T-cell (primary cell): ENCODE measurements at regions not wholly inside any gene's neighbourhood (a gene's known extent, or its start where the extent isn't known, plus 50 kb on each side); places are given as distances from the start of the nearest gene placed in this dataset.

ENCODE experiments used
- ATAC-seq, 4 experiments: fragments of 200-7000 bp in 3 of 4; fragments of 150-1000 bp in 1 of 4; cut with Tn5 transposase; replicated peaks in 1 of 4; 1 replicate in 3 of 4; 2 replicates in 1 of 4; pipeline ENCODE4 v1.10.0; 2021; ENCODE audit warnings: moderate library complexity in 3 of 4, mild to moderate bottlenecking in 2 of 4, moderate number of reproducible peaks in 1 of 4
- CTCF ChIA-PET, 2 donors: fragments of 300-600 bp; sonication (Branson Sonifier 250); formaldehyde crosslinking; loops; one replicate each; lab custom pipeline; 2022; ENCODE audit warnings: antibody characterized with exemption in 2 of 2; lab: Charles Lee
- POLR2A ChIA-PET, 2 donors: fragments of 300-600 bp; sonication (Branson Sonifier 250); formaldehyde crosslinking; loops; one replicate each; lab custom pipeline; 2022; ENCODE audit warnings: antibody characterized with exemption in 2 of 2; lab: Charles Lee
- DNase-seq, 35 experiments: peaks; one replicate each; pipeline versions ENCODE4 v3.0.0 to v3.0.0-alpha.2; 2013 to 2023
- H3K27ac ChIP-seq: one replicate; pipeline ENCODE4 v1.5.1; 2013; ENCODE audit warnings: low read length
- H3K27me3 ChIP-seq, 2 experiments: replicated peaks in 1 of 2; 1 replicate in 1 of 2; 2 replicates in 1 of 2; pipeline versions ENCODE4 v1.6.1 to v1.7.0; 2013; ENCODE audit warnings: low read length in 1 of 2, mixed read lengths in 1 of 2; ENCODE audit not compliant: control insufficient read depth in 2 of 2, insufficient read depth in 2 of 2; ENCODE audit errors: extremely low read depth in 1 of 2
- H3K36me3 ChIP-seq, 2 donors: 1 replicate in 1 of 2; 2 replicates in 1 of 2; pipeline versions ENCODE4 v1.6.1 to v1.7.0; 2013; ENCODE audit warnings: low read length in 1 of 2; ENCODE audit not compliant: control insufficient read depth in 2 of 2, insufficient read depth in 1 of 2; ENCODE audit errors: extremely low read depth in 1 of 2
- H3K4me1 ChIP-seq, 2 experiments: 1 replicate in 1 of 2; 2 replicates in 1 of 2; pipeline versions ENCODE4 v1.6.1 to v1.7.0; 2013; ENCODE audit warnings: low read length in 2 of 2, mixed read lengths in 1 of 2; ENCODE audit not compliant: insufficient read depth in 2 of 2, control insufficient read depth in 1 of 2; ENCODE audit errors: extremely low read depth in 1 of 2
- H3K4me3 ChIP-seq, 2 donors: 1 replicate in 1 of 2; 2 replicates in 1 of 2; pipeline versions ENCODE4 v1.5.1 to v1.7.0; 2013; ENCODE audit warnings: mild to moderate bottlenecking in 2 of 2, low read length in 1 of 2, moderate library complexity in 1 of 2; ENCODE audit not compliant: control insufficient read depth in 1 of 2; ENCODE audit errors: extremely low read depth in 1 of 2
- H3K9me3 ChIP-seq: 2 replicates; pipeline ENCODE4 v1.7.0; 2013
- H3K27ac Mint-ChIP-seq, 2 donors: one replicate each; pipeline ENCODE4 v1.8.0; 2020 to 2021; ENCODE audit warnings: mild to moderate bottlenecking in 2 of 2, mixed read lengths in 2 of 2
- H3K27me3 Mint-ChIP-seq, 2 donors: one replicate each; pipeline ENCODE4 v1.8.0; 2021 to 2022; ENCODE audit warnings: mixed read lengths in 2 of 2
- H3K36me3 Mint-ChIP-seq: one replicate; pipeline ENCODE4 v1.8.0; 2021; ENCODE audit warnings: mixed read lengths
- H3K4me1 Mint-ChIP-seq, 3 donors: one replicate each; pipeline ENCODE4 v1.8.0; 2020 to 2022; ENCODE audit warnings: mixed read lengths in 3 of 3, mild to moderate bottlenecking in 1 of 3
- H3K4me3 Mint-ChIP-seq, 3 donors: one replicate each; pipeline ENCODE4 v1.8.0; 2020 to 2022; ENCODE audit warnings: mild to moderate bottlenecking in 3 of 3, mixed read lengths in 3 of 3, moderate library complexity in 3 of 3
- H3K9me3 Mint-ChIP-seq, 3 donors: one replicate each; pipeline ENCODE4 v1.8.0; 2020 to 2022; ENCODE audit warnings: mixed read lengths in 3 of 3
- WGBS: methylation state at CpG from one replicate; pipeline ENCODE4 v1.1.5; 2013; ENCODE audit warnings: missing lambda C conversion rate; ENCODE audit not compliant: insufficient coverage; 5-methylcytosine and 5-hydroxymethylcytosine counted together

DNA sequence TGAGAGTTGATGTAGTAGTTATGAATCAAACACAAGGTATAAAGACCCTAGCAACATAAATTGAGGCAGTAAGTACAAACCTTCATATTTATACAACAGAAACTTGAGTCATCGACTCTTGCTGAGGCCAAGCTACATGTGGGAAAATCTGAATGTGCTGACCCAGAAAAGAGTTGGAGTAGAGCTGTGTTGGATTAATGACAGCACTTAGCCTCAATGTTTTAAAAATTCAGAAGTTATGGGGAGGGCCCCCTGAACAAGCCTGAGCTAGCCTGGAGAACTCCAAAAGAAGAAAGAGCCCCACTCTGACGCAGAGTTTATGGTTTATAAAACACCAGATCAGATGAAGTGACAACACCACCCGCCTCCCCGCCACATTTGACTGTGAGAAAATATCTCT lies 100.0 kb downstream of the DUSP6 start:
- Histone ChIP-seq H3K4me1 (peaks cover 0 to 6% of the 10 kb centered on the region in 2 experiments), H3K4me3 (no peak overlapping the region), H3K27me3 (no peaks in the 10 kb centered on the region), H3K27ac (no peak overlapping the region), H3K9me3 (no peaks in the 10 kb centered on the region), H3K36me3 (no peaks in the 10 kb centered on the region)
- Mint-ChIP-seq H3K27me3 (no peaks in the 10 kb centered on the region), H3K9me3 (no peaks in the 10 kb centered on the region), H3K4me3 (no peak overlapping the region), H3K27ac (no peak overlapping the region), H3K36me3 (no peaks in the 10 kb centered on the region), H3K4me1 (peaks cover 17 to 20% (median 17%) of the 10 kb centered on the region in 3 donors)
- CTCF ChIA-PET: no interaction called here
- ATAC-seq (no peak), DNase-seq (no peak)
- POLR2A ChIA-PET: no interaction called here
- WGBS: 100% methylated on average over 2 of the region's 4 CpGs

DNA sequence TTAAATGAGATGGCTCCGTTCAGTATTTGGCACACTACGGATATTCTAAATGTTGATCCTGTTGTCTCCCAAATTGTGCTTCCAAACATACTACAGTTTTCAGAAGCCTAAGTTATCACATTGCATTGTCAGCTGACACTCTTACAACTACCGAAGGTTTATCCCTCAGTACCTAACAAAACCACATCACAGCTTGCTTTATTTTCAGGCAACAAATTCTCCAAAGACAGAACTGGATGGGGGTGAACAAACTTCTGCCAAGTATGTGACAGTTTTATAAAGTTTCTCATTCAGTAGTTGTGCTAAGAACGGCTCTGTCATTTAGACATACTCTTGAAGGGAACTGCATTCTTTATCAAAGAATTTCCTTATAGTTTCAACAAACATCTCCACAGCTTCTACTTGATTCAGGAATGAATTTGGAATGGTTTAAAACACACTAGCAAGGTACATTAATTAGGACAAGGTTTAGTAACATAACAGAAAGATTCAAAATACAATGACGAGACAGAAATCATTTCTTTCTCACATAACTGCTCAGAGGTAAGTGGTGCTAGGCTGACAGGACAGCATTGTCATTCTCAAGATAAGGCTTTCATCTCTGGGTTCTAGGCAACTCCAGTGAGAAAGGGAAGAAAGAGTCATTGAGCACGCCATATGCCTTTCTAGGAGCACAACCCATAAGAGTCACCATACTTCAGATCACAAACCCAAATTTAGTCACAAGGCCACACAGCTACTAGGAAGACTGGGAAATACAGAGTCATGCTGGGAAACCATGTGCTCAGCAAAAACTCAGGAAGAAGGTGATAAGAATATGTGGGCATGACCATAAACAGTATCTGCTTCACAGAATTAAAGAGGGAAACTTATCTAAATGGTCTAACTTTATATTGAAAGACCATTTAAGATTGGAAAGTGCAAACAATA lies 100.7 kb downstream of the DUSP6 start:
- POLR2A ChIA-PET: no interaction called here
- H3K4me3 Mint-ChIP-seq: no peak overlapping the region
- peaks cover 17 to 20% (median 17%) of the 10 kb centered on the region in 3 donors for H3K4me1 Mint-ChIP-seq
- no peaks in the 10 kb centered on the region for H3K27me3 ChIP-seq
- no CpG with 5 or more reads among the region's 6 CpGs for WGBS
- H3K27ac ChIP-seq: no peak overlapping the region
- H3K27me3 Mint-ChIP-seq: no peaks in the 10 kb centered on the region
- no peak for DNase-seq
- H3K4me1 ChIP-seq: peaks cover 0 to 6% of the 10 kb centered on the region in 2 experiments
- peak in 1 of 4 experiments; percentile 44 for ATAC-seq
- no peaks in the 10 kb centered on the region for H3K9me3 Mint-ChIP-seq
- no peaks in the 10 kb centered on the region for H3K36me3 Mint-ChIP-seq
- no peak overlapping the region for H3K27ac Mint-ChIP-seq
- no peak overlapping the region for H3K4me3 ChIP-seq
- CTCF ChIA-PET: no interaction called here
- H3K9me3 ChIP-seq: no peaks in the 10 kb centered on the region
- no peaks in the 10 kb centered on the region for H3K36me3 ChIP-seq

GRCh38 chr12:89250636-89251035 lies 101.7 kb downstream of the DUSP6 start:
- no peak overlapping the region for H3K27ac ChIP-seq
- H3K4me1 ChIP-seq: peaks cover 3 to 10% of the 10 kb centered on the region in 2 experiments
- H3K9me3 Mint-ChIP-seq: no peaks in the 10 kb centered on the region
- H3K27me3 ChIP-seq: no peaks in the 10 kb centered on the region
- H3K27ac Mint-ChIP-seq: no peak overlapping the region
- DNase-seq (no peak), ATAC-seq (no peak)
- H3K4me3 ChIP-seq: no peak overlapping the region
- H3K27me3 Mint-ChIP-seq: no peaks in the 10 kb centered on the region
- ChIA-PET CTCF (no interaction called here), POLR2A (no interaction called here)
- peaks cover 22 to 25% (median 24%) of the 10 kb centered on the region in 3 donors for H3K4me1 Mint-ChIP-seq
- no peaks in the 10 kb centered on the region for H3K9me3 ChIP-seq
- H3K36me3 Mint-ChIP-seq: no peaks in the 10 kb centered on the region
- no peak overlapping the region for H3K4me3 Mint-ChIP-seq
- H3K36me3 ChIP-seq: no peaks in the 10 kb centered on the region

DNA sequence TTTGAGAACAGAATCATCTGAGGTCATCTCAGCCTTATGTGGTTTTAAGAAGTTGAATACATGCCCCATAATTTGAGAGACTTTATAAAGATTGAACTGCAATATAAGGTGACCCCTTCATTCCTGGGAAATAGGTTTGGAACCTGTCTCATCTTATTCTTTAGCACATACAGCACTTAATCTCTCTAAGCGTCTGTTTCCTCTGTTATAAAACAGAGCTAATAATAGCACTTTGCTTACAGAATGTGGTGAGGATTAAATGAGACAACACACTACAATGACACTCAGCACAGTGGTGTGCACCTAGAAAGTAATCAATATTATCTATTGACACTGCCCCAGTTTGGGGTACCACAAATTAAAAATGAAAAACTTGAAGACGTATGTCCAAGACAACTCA lies 102.1 kb downstream of the DUSP6 start:
- Mint-ChIP-seq H3K9me3 (no peaks in the 10 kb centered on the region), H3K27ac (no peak overlapping the region), H3K27me3 (no peaks in the 10 kb centered on the region), H3K4me3 (no peak overlapping the region), H3K4me1 (peaks cover 26 to 30% (median 28%) of the 10 kb centered on the region in 3 donors), H3K36me3 (no peaks in the 10 kb centered on the region)
- no peak overlapping the region for H3K27ac ChIP-seq
- H3K4me3 ChIP-seq: no peak overlapping the region
- ATAC-seq: no peak
- no peaks in the 10 kb centered on the region for H3K27me3 ChIP-seq
- no CpG with 5 or more reads among the region's 2 CpGs for WGBS
- ChIA-PET CTCF (interaction anchor here in 1 of 2 donors (0.6 to 0.7 kb wide), 2 partner anchors 66 to 700 kb away, joined by 3 read pairs; no protein-coding TSS in a partner anchor), POLR2A (no interaction called here)
- no peak for DNase-seq
- no peaks in the 10 kb centered on the region for H3K9me3 ChIP-seq
- H3K4me1 ChIP-seq: peaks cover 7 to 15% of the 10 kb centered on the region in 2 experiments
- no peaks in the 10 kb centered on the region for H3K36me3 ChIP-seq

DNA sequence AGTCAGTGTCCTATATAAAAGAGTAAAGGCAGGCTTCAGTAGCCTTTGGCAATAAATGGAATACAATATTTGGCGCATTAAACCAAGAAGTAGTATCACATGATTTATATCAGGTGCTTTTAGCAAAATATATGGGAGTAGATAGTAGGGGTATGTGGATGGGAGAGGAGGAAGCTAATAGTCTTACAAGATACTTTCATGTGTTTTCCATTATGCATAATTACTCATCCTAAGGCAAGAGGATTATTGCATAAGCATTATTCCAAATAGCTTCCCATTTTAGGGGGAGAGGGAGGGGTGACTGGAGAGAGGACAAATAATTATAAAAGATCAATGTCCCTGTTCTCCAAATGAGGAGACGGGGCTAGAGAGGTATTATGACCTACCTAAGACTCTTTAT lies 104.3 kb downstream of the DUSP6 start:
- DNase-seq: no peak
- Histone ChIP-seq H3K4me1 (peaks cover 24 to 33% of the 10 kb centered on the region in 2 experiments), H3K27me3 (no peaks in the 10 kb centered on the region), H3K9me3 (no peaks in the 10 kb centered on the region), H3K4me3 (no peak overlapping the region), H3K36me3 (no peaks in the 10 kb centered on the region), H3K27ac (no peak overlapping the region)
- Mint-ChIP-seq H3K9me3 (no peaks in the 10 kb centered on the region), H3K27ac (no peak overlapping the region), H3K27me3 (no peaks in the 10 kb centered on the region), H3K4me3 (no peak overlapping the region), H3K4me1 (peaks cover 44 to 49% (median 49%) of the 10 kb centered on the region in 3 donors), H3K36me3 (no peaks in the 10 kb centered on the region)
- no CpG with 5 or more reads among the region's 2 CpGs for WGBS
- ChIA-PET POLR2A (no interaction called here), CTCF (no interaction called here)
- no peak for ATAC-seq

GRCh38 chr12:89247541-89247942 lies 104.8 kb downstream of the DUSP6 start:
- Histone ChIP-seq H3K36me3 (no peaks in the 10 kb centered on the region), H3K4me1 (peaks cover 24 to 33% of the 10 kb centered on the region in 2 experiments), H3K4me3 (no peak overlapping the region), H3K9me3 (no peaks in the 10 kb centered on the region), H3K27me3 (no peaks in the 10 kb centered on the region), H3K27ac (no peak overlapping the region)
- POLR2A ChIA-PET: no interaction called here
- 80% methylated on average over 1 of the region's 2 CpGs for whole genome bisulfite sequencing
- CTCF ChIA-PET: interaction anchor here in 1 of 2 donors (0.6 kb wide), 1 partner anchor 10 kb away, joined by 3 read pairs; no protein-coding TSS in a partner anchor
- H3K4me1 Mint-ChIP-seq: peaks cover 44 to 51% (median 49%) of the 10 kb centered on the region in 3 donors
- no peak overlapping the region for H3K4me3 Mint-ChIP-seq
- DNase-seq (no peak), ATAC-seq (no peak)
- H3K36me3 Mint-ChIP-seq: no peaks in the 10 kb centered on the region
- H3K27me3 Mint-ChIP-seq: no peaks in the 10 kb centered on the region
- no peak overlapping the region for H3K27ac Mint-ChIP-seq
- no peaks in the 10 kb centered on the region for H3K9me3 Mint-ChIP-seq
